GM18873 (cell line): ENCODE measurements at regions not wholly inside any gene's neighbourhood (a gene's known extent, or its start where the extent isn't known, plus 50 kb on each side); places are given as distances from the start of the nearest gene placed in this dataset.
"Not testable (repeated sequence)": the region's sequence is repeated elsewhere in the genome, so short reads cannot be mapped to it uniquely, and the experiment has no call there.

Experiments used
- ATAC-seq: cut with Tn5 transposase; IDR thresholded peaks from one replicate; pipeline ENCODE4 v1.9.1; 2021; ENCODE audit warnings: mild to moderate bottlenecking, moderate library complexity, moderate number of reproducible peaks; ENCODE audit not compliant: unreplicated experiment, low FRiP score

- ATAC-seq, result no peak
These were observed 127.2 kb upstream of the SP4 start for GRCh38 chr7:21300692-21301091.

GRCh38 chr7:21304808-21305375, 123.0 kb upstream of the SP4 start:
- no peak for ATAC-seq

GRCh38 chr7:21305455-21306235, 122.2 kb upstream of the SP4 start:
- no peak for ATAC-seq

GRCh38 chr7:21314954-21315353, 112.9 kb upstream of the SP4 start:
- no peak for ATAC-seq

- ATAC-seq, result no peak
These were observed 109.6 kb upstream of the SP4 start for GRCh38 chr7:21317966-21318915.

GRCh38 chr7:21318916-21319270, 109.0 kb upstream of the SP4 start:
- no peak for ATAC-seq

- no peak for ATAC-seq
These were observed 101.6 kb upstream of the SP4 start for GRCh38 chr7:21326241-21326640.

- ATAC-seq, result no peak
These were observed 101.0 kb upstream of the SP4 start for GRCh38 chr7:21326921-21327320.

- ATAC-seq, result no peak
These were observed 100.2 kb upstream of the SP4 start for GRCh38 chr7:21327422-21328409.

- no peak for ATAC-seq
These were observed 97.3 kb upstream of the SP4 start for GRCh38 chr7:21330462-21331178.

- no peak for ATAC-seq
These were observed 93.0 kb upstream of the SP4 start for GRCh38 chr7:21334906-21335305.

- no peak for ATAC-seq
These were observed 91.1 kb upstream of the SP4 start for GRCh38 chr7:21336743-21337142.

GRCh38 chr7:21338728-21339164, 89.1 kb upstream of the SP4 start:
- no peak for ATAC-seq

GRCh38 chr7:21344900-21345299, 83.0 kb upstream of the SP4 start:
- not testable (repeated sequence) for ATAC-seq

GRCh38 chr7:21345361-21345760, 82.5 kb upstream of the SP4 start:
- ATAC-seq, result no peak

GRCh38 chr7:21346297-21346696, 81.6 kb upstream of the SP4 start:
- ATAC-seq, result no peak

GRCh38 chr7:21352540-21353387, 75.1 kb upstream of the SP4 start:
- peak; percentile 86 for ATAC-seq

GRCh38 chr7:21353388-21353780, 74.5 kb upstream of the SP4 start:
- no peak for ATAC-seq
